GM12872 (cell line): ENCODE measurements at regions not wholly inside any gene's neighbourhood (a gene's known extent, or its start where the extent isn't known, plus 50 kb on each side); places are given as distances from the start of the nearest gene placed in this dataset.

ENCODE experiments used
- TF ChIP-seq, protein P1 (sequence below): IDR thresholded peaks from 3 replicates; pipeline ENCODE4 v1.5.1; 2011; ENCODE audit warnings: low read depth, mild to moderate bottlenecking, low read length, moderate library complexity; ENCODE audit not compliant: insufficient read depth

DNA sequence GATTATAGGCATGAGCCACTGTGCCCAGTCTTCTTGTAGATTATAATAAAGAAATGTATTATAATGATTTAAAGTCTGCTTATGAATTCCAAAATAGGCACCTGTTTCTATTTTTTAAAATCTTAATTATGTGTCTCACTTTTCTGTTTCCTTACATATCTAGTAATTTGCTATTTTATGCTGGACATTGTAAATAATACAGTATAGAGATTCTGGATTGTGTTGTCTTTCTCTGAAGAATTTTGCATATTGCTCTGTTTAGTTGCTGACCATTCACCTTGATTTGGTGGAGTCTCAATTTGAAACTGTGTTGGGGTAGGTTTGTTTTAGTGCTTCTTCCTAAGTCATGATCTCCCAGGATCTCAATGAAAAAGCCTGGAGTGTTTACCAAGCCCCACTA is 102.8 kb downstream of the C9orf50 start:
- TF ChIP-seq, protein P1, sequence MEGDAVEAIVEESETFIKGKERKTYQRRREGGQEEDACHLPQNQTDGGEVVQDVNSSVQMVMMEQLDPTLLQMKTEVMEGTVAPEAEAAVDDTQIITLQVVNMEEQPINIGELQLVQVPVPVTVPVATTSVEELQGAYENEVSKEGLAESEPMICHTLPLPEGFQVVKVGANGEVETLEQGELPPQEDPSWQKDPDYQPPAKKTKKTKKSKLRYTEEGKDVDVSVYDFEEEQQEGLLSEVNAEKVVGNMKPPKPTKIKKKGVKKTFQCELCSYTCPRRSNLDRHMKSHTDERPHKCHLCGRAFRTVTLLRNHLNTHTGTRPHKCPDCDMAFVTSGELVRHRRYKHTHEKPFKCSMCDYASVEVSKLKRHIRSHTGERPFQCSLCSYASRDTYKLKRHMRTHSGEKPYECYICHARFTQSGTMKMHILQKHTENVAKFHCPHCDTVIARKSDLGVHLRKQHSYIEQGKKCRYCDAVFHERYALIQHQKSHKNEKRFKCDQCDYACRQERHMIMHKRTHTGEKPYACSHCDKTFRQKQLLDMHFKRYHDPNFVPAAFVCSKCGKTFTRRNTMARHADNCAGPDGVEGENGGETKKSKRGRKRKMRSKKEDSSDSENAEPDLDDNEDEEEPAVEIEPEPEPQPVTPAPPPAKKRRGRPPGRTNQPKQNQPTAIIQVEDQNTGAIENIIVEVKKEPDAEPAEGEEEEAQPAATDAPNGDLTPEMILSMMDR, result no peak

DNA sequence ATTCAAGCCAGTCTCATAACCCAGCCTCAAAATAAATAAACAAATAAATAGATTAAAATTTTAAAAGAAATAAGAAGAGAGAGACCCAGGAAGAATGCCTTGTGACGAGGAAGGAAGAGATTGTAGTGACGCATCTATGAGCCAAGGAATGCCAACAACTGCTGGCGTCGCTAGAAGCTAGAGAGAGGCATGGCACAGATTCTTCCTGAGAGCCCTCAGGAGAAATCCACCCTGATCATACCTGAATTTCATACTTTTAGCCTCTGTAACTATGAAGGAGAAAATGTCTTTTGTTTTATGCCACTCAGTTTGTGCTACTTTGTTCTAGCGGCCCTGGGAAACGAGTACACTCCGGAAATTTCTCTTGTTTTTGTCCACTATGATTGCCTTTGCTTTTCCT is 103.9 kb downstream of the C9orf50 start:
- TF ChIP-seq, protein P1, result no peak

DNA sequence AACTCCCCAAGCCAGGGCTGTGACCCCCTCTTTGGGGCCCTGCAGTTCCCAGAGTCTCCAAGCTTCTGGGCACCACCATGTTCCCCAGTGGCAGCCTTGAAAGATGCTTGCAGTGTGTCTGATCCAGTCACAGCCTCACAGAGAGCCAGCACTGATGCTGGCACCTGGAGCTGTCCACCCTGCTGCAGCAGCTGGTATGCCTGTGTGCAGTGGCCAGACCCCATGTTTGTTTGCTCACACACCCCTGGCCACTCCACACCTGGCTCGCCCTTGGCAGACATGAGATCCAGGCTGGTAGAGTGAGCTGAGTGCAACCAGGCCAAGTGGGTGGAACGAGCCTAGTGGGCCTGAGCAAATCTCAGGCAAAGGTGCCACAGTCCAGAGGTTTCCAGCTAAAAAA is 106.0 kb downstream of the C9orf50 start:
- TF ChIP-seq, protein P1, result no peak

DNA sequence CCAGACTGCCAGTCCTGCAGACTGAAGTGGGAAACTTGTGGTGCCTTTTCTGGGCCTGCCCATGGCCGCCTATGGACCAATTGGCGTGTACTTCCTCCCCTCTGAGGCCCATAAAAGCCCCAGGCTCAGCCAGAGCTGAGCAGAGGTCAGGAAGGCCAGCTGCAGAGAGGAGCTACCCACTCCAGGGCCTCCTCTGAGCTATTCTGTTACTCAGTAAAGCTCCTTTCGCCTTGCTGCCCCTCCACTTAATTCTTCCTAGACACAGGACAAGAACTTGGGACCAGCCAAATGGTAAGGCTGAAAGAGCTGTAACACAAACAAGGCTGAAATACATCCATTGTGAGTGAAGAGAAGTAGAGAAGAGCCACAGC is 106.4 kb downstream of the C9orf50 start:
- TF ChIP-seq, protein P1, result no peak

DNA sequence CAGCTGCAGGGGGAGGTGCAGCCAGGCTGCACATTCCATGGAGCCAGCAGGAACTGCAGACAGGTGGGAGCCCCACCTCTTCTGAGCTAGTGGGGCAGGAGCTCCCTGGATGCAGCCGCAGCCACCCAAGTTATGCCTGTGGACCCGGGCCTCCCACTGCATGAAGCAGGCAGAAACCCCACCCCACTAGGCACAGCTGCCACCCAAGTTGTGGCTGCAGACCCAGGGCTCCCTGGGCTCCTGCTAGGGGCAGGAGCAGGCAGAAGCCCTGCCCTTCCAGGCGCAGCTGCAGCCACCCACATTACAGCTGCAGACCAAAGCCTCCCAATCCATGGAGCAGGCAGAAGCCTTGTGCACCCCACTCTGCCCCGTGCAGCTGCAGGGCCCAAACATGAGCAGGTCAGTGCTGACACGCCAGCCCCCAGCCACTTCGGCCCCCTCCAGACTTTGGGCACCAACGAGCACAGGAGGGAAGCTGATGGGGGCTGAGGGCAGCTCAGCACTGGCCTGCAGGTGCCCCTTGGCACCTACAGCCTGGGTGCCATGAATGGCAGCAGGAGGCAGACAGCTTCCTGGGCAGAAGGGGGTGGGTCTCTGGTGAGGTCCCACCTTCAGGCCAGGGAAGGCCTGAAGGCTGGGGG is 106.9 kb downstream of the C9orf50 start:
- TF ChIP-seq, protein P1, result no peak

DNA sequence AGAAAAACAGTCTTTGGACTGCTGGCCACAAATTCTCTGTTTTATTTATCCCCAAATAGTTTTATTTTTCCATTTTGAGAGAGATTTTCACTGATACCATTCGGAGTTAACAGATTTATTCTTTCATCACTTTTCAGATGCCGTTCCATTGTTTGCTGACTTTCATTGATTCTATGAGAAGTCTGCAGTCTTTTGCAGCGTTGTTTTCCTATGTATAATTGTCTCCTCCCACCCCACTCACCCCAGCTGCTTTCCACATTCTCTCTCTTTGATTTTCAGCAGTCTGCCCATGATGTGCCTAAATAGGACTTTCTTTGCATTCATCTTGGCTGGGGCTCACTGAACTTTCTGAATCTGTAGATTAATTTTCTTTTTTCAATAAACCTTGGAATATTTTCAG is 107.6 kb downstream of the C9orf50 start:
- TF ChIP-seq, protein P1, result no peak

DNA sequence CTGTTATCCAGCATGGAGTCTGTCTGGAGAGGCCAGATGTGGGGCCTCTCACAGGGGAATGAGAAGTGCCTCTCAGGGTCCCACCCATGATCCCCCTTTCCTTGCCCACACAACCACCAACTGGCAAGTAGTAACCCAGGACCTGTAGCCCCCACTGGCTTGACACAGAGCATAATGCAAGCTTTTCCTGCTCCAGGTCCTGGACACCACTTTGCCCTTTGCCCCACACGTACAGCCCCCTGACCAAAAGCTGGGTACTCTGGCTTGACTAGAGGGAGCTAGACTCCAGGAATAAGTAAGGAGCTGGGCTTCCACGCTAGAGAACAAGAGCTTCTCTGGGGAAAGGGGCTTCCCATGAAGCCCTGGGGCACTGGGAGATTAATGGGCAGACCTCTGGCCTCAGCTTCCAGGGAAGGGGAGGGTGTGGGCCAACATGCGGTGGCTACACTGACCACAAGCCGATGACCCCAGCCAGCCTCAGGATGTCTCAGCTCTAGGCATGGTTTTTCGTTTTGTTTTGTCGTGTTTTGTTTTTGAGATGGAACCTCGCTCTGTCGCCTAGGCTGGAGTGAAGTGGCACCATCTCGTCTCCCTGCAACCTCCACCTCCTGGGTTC is 109.5 kb downstream of the C9orf50 start:
- TF ChIP-seq, protein P1, result no peak
